ENCODE measurements at regions not wholly inside any gene's neighbourhood (a gene's known extent, or its start where the extent isn't known, plus 50 kb on each side); places are given as distances from the start of the nearest gene placed in this dataset.
"Not testable (repeated sequence)": the region's sequence is repeated elsewhere in the genome, so short reads cannot be mapped to it uniquely, and the experiment has no call there.

DNA sequence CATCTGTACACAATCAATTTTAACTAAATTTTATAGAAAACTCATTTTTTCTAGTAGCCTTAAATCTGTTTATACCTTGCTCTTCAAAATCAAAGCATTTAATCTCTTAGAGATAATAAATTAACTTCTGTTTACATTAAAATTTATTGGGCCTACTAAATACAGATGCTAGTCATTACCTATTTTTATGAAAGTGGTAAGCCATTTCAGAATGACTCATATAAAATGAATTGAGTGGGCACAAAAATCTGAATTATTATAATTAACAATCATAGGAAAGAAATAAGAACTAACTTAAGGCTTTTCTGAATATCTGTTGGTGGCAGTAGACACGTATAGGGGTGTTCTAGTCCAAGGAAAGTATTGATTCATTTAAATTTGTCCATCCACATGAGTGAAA, 157.9 kb downstream of the KCNJ2 start:
- no peak for FAIRE-seq

- FAIRE-seq = no peak
Observed at GRCh38 chr17:70327723-70328122, 158.4 kb downstream of the KCNJ2 start.

- FAIRE-seq = no peak
Observed at GRCh38 chr17:70329721-70330120, 160.4 kb downstream of the KCNJ2 start.

GRCh38 chr17:70331066-70331465, 161.7 kb downstream of the KCNJ2 start:
- FAIRE-seq = not testable (repeated sequence)

DNA sequence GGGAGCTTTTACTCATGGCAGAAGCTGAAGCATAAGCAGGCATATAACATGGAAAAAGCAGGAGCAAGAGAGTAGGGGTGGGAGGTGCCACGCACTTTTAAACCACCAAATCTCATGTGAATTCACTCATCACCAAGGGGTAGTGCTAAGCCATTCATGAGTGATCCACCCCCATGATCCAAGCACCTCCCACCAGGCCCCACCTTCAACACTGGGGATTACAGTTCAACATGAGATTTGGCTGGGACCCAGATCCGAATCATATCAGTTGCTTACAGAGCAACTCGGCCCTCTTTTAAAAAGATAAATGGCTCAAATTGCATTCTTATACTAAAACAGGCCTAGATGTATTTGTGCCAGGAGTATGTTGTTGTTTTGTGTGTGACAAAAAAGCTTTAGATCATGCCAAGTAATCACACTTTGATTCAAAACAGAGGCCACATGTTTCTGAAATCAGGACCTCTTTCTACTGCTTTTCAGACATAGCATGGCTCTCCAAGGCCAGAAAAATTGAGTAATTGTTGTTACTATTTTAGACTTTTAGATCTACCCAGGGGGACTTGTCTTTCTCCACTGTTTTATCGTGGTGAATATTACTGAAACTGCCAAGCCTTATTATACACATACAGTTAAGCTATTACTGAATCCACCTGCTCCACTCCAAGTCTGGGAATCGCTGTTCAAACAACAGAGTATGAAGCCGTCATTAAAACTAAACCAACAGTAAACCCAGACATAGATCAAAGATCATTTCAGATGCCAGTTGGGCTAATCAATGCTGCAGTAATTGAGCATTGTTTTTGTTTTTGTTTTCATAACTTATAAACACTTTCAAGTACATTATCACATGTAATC, 163.3 kb downstream of the KCNJ2 start:
- no peak for FAIRE-seq

- no peak for FAIRE-seq
Observed at GRCh38 chr17:70336411-70336810, 167.1 kb downstream of the KCNJ2 start.

- no peak for FAIRE-seq
Observed at GRCh38 chr17:70338946-70339354, 169.6 kb downstream of the KCNJ2 start.

- FAIRE-seq = no peak
Observed at GRCh38 chr17:70343114-70343513, 173.8 kb downstream of the KCNJ2 start.

GRCh38 chr17:70344386-70345060, 175.2 kb downstream of the KCNJ2 start:
- no peak for FAIRE-seq

DNA sequence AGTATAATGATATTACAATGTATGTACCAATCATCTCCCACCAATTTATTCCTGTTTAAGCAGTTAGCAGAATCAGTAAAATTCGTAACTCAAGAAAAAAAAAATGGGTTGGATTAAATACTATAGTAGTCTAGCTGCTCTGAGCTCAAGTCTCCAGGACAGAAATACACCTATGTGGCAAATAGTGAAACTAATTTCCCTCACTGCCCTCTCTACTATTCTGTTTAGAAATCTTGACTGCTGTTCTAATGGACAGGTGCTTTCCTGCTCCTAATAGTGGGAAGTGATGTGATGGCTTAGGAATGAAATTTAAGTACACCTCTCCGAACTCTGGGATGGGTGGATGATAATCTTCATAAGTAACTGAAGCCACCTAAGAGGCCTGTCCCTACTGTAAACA, 175.7 kb downstream of the KCNJ2 start:
- no peak for FAIRE-seq

- FAIRE-seq = no peak
Observed at GRCh38 chr17:70352834-70353233, 183.5 kb downstream of the KCNJ2 start.

DNA sequence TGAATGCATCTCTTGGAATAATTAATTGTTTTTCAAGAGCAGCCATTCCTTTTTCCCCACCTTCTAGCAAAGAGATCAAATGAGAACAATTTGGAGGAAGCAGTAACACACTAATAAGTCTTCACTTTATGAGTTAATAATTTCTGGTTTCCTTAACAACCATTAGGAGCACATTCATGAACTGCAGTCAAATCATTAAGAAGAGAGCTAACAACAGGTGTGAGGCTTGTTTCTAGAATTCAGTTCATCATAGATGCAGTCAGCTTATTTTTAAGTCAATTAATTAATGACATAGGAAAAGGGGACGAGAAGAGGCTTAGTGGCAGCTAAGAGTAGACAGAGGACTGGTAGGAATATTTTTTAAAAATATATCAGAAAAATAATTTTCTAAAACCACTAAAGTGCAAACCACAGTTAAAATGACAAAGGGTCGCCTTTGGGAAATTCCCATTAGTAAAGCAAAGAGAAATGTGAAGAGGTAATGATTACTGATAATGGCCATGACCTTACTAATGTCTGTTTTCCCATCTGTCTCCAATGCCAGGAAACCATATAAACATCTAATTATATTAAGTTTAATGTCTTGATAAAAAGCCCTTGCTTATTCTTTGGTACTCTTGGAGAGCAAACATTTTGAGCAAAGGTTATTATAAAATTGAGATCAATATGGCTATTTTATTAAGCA, 184.2 kb downstream of the KCNJ2 start:
- no peak for FAIRE-seq

- no peak for FAIRE-seq
Observed at GRCh38 chr17:70355185-70355584, 185.9 kb downstream of the KCNJ2 start.

- no peak for FAIRE-seq
Observed at GRCh38 chr17:70357190-70357589, 187.9 kb downstream of the KCNJ2 start.

- no peak for FAIRE-seq
Observed at GRCh38 chr17:70365091-70365583, 195.8 kb downstream of the KCNJ2 start.

GRCh38 chr17:70366386-70366785, 197.1 kb downstream of the KCNJ2 start:
- no peak for FAIRE-seq

DNA sequence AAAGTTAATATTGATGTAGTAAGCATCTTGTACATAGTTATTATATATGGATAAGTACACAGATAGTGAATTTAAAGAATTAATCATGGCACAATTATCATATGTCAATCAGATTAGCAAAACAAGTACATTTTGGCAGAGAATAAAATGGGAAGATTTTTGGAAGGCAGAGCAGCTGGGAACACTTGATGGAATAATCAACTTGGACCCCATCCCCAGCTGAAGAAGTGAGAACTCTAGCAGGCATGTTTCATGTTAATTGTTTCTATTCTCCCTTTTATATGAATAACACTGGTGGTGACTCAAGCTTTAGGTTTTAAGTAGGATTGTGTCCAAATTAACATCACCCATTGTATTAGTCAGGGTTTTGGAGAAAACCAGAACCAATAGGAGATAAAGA, 198.7 kb downstream of the KCNJ2 start:
- no peak for FAIRE-seq

GRCh38 chr17:70369391-70369790, 200.1 kb downstream of the KCNJ2 start:
- no peak for FAIRE-seq

- no peak for FAIRE-seq
Observed at GRCh38 chr17:70370816-70371215, 201.5 kb downstream of the KCNJ2 start.

GRCh38 chr17:70373369-70373768, 204.0 kb downstream of the KCNJ2 start:
- no peak for FAIRE-seq

- no peak for FAIRE-seq
Observed at GRCh38 chr17:70374496-70374895, 205.2 kb downstream of the KCNJ2 start.

GRCh38 chr17:70375406-70375805, 206.1 kb downstream of the KCNJ2 start:
- no peak for FAIRE-seq
